NT2/D1 (cell line): ENCODE measurements at regions not wholly inside any gene's neighbourhood (a gene's known extent, or its start where the extent isn't known, plus 50 kb on each side); places are given as distances from the start of the nearest gene placed in this dataset.

Source experiments
- SUZ12 ChIP-seq: IDR thresholded peaks from 2 replicates; pipeline ENCODE4 v1.6.1; 2011; ENCODE audit not compliant: insufficient read length, insufficient read depth; ENCODE audit errors: extremely low read depth
- YY1 ChIP-seq: IDR thresholded peaks from 2 replicates; pipeline ENCODE4 v1.6.1; 2011; ENCODE audit not compliant: insufficient read length, insufficient read depth
- ZNF274 ChIP-seq: IDR thresholded peaks from 2 replicates; pipeline ENCODE4 v1.6.1; 2011; ENCODE audit warnings: mild to moderate bottlenecking, low read depth, low read length

- TF ChIP-seq SUZ12 (no peak), YY1 (no peak), ZNF274 (no peak)
Observed at GRCh38 chrX:22648281-22648680, 351.5 kb upstream of the DDX53 start.
